Rectal smooth muscle tissue (tissue), 1 donor: ENCODE measurements at regions not wholly inside any gene's neighbourhood (a gene's known extent, or its start where the extent isn't known, plus 50 kb on each side); places are given as distances from the start of the nearest gene placed in this dataset.

Experiments used
- H3K27ac ChIP-seq: one replicate; pipeline ENCODE4 v1.7.0; 2013; ENCODE audit warnings: low read depth, low read length, inconsistent platforms
- H3K27me3 ChIP-seq: one replicate; pipeline ENCODE4 v1.7.0; 2013; ENCODE audit warnings: low read length; ENCODE audit not compliant: control insufficient read depth, insufficient read depth
- H3K36me3 ChIP-seq: one replicate; pipeline ENCODE4 v1.7.0; 2013; ENCODE audit warnings: low read length; ENCODE audit not compliant: control insufficient read depth, insufficient read depth
- H3K4me1 ChIP-seq: one replicate; pipeline ENCODE4 v1.7.0; 2013; ENCODE audit warnings: low read length; ENCODE audit not compliant: control insufficient read depth, insufficient read depth
- H3K4me3 ChIP-seq: one replicate; pipeline ENCODE4 v1.7.0; 2013; ENCODE audit warnings: low read length
- H3K9ac ChIP-seq: one replicate; pipeline ENCODE4 v1.7.0; 2013; ENCODE audit warnings: low read length

DNA sequence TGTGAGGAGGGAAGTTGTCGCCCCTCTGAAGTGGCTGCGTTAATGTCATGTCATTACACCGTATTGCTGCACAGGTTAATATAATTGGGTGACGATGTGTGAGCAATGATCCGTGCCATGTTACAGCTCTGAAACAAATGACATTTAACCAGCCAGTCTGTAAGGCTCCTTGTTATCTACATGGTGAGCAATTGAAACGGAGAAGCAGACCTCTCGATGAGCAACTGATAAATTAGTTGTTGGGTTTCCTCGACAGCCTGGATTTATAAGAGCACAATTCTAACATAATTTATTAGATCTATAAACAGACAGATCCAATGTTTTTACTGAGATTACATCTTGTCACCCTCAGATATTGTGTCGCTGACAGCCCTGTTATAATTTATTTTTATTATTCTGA lies 49.9 kb upstream of the MAFB start:
- Histone ChIP-seq H3K27ac (no peak overlapping the region), H3K9ac (no peak overlapping the region), H3K27me3 (no peaks in the 10 kb centered on the region), H3K4me3 (no peak overlapping the region), H3K36me3 (no peaks in the 10 kb centered on the region), H3K4me1 (no peaks in the 10 kb centered on the region)

DNA sequence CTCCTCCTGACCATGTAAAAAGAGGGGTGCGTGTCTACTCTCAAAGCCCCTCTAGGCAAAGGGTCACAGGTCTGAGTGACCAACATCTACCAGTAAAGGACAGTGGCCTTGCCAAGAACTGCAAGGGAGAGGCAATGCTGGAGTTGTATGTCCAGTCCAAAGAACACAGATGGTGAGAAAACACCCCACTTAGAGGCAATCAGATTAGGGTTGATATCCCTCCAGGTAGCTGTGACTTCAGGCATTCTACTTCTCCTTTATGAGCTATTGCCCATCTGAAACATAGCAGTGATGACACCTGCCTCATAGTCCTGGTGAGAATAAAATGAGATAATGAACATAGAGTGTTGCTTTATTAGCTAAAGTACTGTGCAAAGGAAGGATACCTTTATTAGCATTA lies 50.8 kb upstream of the MAFB start:
- H3K4me1 ChIP-seq, result no peaks in the 10 kb centered on the region
- no peaks in the 10 kb centered on the region for H3K36me3 ChIP-seq
- H3K9ac ChIP-seq, result no peak overlapping the region
- H3K4me3 ChIP-seq, result no peak overlapping the region
- H3K27ac ChIP-seq, result no peak overlapping the region
- H3K27me3 ChIP-seq, result no peaks in the 10 kb centered on the region

DNA sequence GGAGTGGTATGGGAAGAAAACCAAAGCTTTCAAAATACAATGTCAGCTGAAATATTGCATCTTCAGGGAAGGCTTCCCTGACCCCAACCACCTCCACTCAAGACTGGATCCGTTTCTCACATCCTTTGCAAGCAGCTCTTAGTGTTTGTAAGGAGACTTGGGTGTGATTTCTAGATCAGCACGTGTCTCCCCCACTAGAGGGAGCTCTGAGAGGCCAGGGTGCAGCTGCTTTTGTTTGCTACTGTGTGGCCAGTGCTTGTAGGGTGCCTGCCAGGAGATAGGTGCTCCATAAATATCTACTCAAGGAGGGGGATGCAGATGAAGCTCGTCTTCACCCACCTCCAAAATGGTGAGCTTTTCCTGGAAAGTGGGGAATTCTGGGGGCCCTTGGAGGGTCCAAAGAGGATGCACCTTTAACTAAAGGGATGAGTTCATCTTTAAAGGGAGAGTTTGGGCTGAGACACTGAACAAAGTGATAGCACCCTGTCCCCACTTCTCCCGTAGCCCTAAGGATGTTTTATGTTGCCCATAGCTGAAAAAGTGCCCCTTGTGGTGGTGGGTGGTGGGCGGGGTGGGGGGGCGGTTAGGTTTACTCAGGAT lies 52.6 kb upstream of the MAFB start:
- H3K4me1 ChIP-seq, result no peaks in the 10 kb centered on the region
- no peak overlapping the region for H3K4me3 ChIP-seq
- no peaks in the 10 kb centered on the region for H3K27me3 ChIP-seq
- H3K27ac ChIP-seq, result no peak overlapping the region
- no peaks in the 10 kb centered on the region for H3K36me3 ChIP-seq
- no peak overlapping the region for H3K9ac ChIP-seq

DNA sequence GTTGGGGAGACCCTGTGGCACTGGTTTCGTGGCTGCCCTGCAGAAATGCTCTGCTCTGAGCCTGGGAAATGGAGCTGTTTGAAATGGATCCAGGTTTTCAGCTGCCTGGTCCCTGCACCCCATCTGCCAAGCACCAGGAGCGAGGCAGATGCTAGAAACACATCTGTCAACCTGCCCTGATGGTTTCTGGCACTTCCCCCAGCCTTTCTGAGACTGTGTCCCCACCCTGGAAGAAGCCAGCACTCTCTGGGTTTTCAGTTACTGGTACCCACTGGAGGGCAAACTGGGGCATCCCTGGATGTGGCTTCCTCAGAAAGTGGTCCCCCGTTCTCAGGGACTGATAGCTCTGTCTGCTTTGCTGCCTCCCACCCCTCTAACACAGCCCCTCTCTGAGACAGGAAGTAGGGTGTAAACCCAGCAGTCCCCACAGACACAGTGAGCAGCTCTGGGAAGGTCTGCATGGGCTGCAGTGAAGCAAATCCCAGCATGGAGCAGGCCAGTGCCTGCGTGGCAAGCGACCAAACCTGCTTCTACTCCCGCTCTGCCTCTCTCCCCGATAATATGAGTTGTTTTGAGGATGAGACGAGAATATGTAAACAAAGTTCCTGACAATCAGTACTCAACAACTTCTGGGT lies 54.2 kb upstream of the MAFB start:
- no peak overlapping the region for H3K27ac ChIP-seq
- H3K4me3 ChIP-seq, result no peak overlapping the region
- H3K27me3 ChIP-seq, result no peaks in the 10 kb centered on the region
- H3K4me1 ChIP-seq, result no peaks in the 10 kb centered on the region
- H3K9ac ChIP-seq, result no peak overlapping the region
- H3K36me3 ChIP-seq, result no peaks in the 10 kb centered on the region

DNA sequence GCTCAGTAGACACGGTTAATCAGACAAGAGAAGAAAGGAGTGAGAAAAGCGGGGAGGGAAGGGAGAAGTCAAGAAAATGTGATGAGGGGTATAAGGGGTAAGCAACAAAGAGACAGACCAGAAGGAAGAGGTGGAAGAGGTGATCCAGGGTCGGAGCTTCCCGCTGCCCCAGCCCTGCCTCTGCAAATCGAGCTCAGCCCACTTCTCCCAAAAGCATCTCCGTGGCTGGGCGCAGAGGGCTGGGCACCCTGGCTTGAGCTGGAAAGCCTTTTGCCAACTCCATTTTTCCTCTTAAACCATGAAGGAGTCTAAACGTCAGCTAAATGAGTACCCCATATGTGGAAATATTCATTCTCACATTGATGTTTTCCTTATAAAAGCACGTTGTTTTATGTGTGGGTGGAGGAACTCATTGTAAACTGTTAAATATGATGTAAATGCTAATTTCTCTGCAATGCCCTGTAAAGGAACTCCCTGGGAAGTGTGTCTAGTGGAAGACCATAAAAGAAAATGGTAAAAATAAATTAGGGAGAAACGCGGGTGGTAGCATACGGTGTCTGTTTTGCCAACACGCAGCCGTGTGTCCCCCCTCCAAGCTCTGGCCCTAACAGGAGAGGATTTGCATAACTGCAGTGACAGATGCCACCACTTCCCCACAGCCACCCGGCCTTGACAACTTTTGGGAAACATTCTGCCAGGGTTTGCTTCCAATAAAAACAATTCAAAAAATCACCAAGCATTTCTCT lies 55.2 kb upstream of the MAFB start:
- no peaks in the 10 kb centered on the region for H3K4me1 ChIP-seq
- H3K27me3 ChIP-seq, result no peaks in the 10 kb centered on the region
- no peaks in the 10 kb centered on the region for H3K36me3 ChIP-seq
- H3K4me3 ChIP-seq, result no peak overlapping the region
- H3K27ac ChIP-seq, result no peak overlapping the region
- H3K9ac ChIP-seq, result no peak overlapping the region

DNA sequence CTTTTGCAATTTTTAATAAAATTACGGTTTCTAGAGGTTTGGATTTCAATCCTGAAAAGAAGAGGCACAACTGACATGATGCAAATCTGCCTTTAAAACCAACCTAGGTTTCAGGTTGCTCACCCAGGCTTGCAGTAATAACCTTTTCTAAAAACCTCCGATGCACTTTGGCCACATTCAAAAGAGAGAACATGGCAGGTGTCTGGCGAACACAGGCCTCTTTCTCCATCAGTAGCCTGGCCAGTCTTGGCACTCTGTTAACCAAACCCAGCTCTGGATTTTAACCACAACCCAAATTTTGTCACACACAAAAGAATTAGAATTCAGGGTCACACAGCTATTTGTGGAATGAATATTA lies 55.8 kb upstream of the MAFB start:
- Histone ChIP-seq H3K9ac (no peak overlapping the region), H3K4me1 (no peaks in the 10 kb centered on the region), H3K27ac (no peak overlapping the region), H3K27me3 (no peaks in the 10 kb centered on the region), H3K36me3 (no peaks in the 10 kb centered on the region), H3K4me3 (no peak overlapping the region)

DNA sequence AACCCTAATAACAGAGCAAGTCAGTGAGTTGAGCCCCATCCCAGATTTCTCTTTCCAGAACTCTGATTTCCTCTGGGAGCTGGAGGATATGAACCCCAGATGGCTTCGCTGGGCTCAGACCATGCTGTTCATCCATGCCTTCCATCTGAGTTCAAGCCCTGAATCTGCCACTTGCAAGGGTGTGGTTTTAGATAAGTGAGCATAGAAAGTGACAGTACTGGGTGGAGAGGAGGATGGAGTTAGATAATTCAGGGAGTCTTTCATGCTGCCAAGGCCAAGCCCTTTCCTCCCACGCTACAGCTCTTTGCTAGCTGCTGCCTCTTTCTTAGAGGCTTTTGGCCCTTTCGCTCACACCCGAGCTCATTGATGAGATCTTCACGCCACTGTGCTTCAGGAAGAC lies 57.2 kb upstream of the MAFB start:
- no peaks in the 10 kb centered on the region for H3K4me1 ChIP-seq

DNA sequence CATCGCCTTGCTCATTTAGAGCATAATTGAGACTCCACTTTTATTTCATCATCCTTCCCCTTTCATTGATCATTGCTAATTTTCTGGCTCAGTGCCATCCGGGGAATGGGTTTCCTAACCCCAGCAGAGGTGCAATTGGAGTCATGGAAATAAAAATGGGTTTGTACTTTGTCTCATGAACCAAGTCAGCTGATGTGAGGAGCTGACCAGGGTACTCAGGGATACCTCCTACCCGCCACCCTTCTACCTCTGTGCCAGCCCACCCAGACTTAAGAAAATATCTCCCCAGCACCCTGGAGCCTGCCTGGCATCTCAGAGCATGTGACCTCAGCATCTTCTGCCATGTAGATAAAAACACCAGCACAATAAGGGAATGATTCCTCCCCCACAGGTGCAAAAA lies 59.1 kb upstream of the MAFB start:
- H3K4me3 ChIP-seq, result no peak overlapping the region
- no peak overlapping the region for H3K27ac ChIP-seq
- no peaks in the 10 kb centered on the region for H3K36me3 ChIP-seq
- H3K27me3 ChIP-seq, result no peaks in the 10 kb centered on the region
- H3K9ac ChIP-seq, result no peak overlapping the region
- no peaks in the 10 kb centered on the region for H3K4me1 ChIP-seq

More for the DNA sequence above, 57.2 kb upstream of the MAFB start:
- Histone ChIP-seq H3K36me3 (no peaks in the 10 kb centered on the region), H3K4me3 (no peak overlapping the region), H3K9ac (no peak overlapping the region), H3K27me3 (no peaks in the 10 kb centered on the region), H3K27ac (no peak overlapping the region)

DNA sequence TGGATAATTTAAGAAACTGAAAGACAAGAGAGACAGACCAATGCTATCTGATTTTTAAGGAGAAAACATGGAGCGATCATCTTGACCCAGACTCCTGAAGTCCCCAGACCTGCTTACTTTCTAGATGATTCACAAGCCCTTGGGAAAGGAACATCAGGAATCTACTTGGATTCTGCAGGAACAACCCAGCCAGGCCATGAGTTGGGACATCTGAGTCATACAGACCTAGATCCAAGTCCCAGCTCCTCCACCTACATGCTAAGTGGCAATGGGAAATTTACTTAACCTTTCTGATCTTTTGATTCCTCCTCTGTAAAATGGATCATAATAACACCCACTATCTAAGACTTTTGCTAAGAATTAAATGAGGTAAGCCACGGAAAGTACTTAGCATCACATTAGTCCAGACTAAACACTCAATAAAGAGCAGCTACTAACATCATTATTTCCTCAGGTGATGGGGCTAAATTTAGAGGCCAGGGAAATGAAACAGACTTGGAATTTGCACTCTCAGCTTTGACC lies 61.0 kb upstream of the MAFB start:
- H3K27ac ChIP-seq, result no peak overlapping the region
- H3K4me3 ChIP-seq, result no peak overlapping the region
- H3K36me3 ChIP-seq, result no peaks in the 10 kb centered on the region
- no peaks in the 10 kb centered on the region for H3K27me3 ChIP-seq
- no peaks in the 10 kb centered on the region for H3K4me1 ChIP-seq
- H3K9ac ChIP-seq, result no peak overlapping the region

DNA sequence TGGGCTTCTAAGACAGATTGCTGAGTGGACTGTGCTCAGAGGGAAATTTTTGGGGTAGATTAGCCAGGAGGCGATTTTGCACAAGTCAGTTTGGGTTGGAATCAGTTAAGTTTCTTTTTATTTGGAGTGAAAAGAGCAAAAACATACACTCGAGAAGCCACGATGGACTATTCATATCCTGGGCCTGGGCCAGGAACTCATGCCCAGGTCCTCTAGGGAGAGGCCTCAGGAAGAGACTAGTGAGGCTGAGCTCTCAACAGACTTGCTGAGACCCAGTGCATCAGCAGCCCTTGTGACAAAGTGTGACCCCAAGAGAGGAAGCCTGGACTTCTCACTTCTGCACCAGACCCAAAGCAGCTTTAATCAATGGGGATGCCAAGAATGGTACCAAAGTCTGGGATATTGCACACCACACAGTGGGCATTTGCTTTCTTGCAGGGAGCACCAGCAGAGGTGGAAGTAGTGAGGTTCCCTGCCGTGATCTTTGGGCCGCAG lies 61.6 kb upstream of the MAFB start:
- Histone ChIP-seq H3K4me3 (no peak overlapping the region), H3K36me3 (no peaks in the 10 kb centered on the region), H3K4me1 (no peaks in the 10 kb centered on the region), H3K27ac (no peak overlapping the region), H3K27me3 (no peaks in the 10 kb centered on the region), H3K9ac (no peak overlapping the region)

DNA sequence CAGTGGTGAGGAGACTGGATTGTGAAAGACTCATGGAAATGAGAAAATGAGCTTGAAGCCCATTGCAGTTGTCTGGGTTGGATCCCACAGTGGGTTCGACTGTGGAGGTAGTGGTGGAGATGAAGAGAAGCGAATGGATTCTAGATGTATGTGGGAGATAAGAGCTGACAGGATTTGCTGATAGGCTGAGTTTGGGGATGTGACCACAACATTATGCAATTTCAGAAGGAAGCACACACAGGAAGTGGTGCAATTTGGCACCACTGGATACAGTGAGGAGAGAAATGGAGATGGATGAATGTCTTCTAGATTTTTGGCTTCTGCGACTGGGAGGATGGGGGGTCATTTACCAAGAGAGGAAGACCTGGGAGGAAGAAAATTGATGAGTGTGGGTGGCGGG lies 64.4 kb upstream of the MAFB start:
- H3K27ac ChIP-seq, result no peak overlapping the region
- H3K27me3 ChIP-seq, result no peaks in the 10 kb centered on the region
- H3K4me3 ChIP-seq, result no peak overlapping the region
- H3K36me3 ChIP-seq, result no peaks in the 10 kb centered on the region
- H3K4me1 ChIP-seq, result no peaks in the 10 kb centered on the region
- H3K9ac ChIP-seq, result no peak overlapping the region

DNA sequence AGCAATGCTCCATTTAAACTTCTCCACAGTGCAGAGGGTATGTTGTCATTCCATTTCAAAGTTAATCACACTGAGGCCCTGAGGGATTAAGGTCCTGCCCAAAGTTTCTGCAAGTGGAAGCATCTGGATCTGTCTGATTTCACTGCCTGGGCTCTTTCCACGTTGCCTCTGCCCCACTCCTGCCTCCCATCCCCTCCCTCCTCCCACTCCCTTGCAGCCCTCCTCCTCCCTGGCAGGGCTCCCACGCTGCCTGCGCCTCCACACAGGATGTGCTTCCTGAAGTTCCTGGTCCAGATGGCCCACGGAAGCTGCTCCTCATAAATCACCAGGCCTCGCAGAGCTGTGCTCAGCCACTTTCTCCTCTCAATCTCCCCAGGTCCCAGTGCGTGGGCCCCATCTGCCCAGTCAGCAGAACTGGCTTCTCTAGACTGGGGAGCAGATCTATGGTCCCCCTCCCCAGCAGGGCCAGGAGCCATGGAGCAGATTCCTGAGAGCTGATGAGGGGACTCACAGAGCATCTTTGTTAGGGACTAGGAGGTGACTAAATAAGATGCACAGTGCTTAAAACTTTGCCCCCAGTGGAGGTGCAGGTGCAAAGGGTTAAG lies 65.4 kb upstream of the MAFB start:
- no peak overlapping the region for H3K4me3 ChIP-seq
- H3K27ac ChIP-seq, result no peak overlapping the region
- no peaks in the 10 kb centered on the region for H3K27me3 ChIP-seq
- no peaks in the 10 kb centered on the region for H3K4me1 ChIP-seq
- no peak overlapping the region for H3K9ac ChIP-seq
- no peaks in the 10 kb centered on the region for H3K36me3 ChIP-seq
